Tibial artery (tissue), 4 donors: ENCODE measurements at regions not wholly inside any gene's neighbourhood (a gene's known extent, or its start where the extent isn't known, plus 50 kb on each side); places are given as distances from the start of the nearest gene placed in this dataset.

Experiments used
- DNase-seq, 2 donors: peaks; one replicate each; pipeline ENCODE4 v3.0.0-alpha.2; 2019
- H3K27ac ChIP-seq, 2 donors: fragments of 200-600 bp; sonication (generic) in 1 of 2; 1 replicate in 1 of 2; 2 replicates in 1 of 2; pipeline ENCODE4 v1.5.1; 2018 to 2019; ENCODE audit warnings: mild to moderate bottlenecking in 1 of 2
- H3K27me3 ChIP-seq, 2 donors: fragments of 200-600 bp; sonication (generic) in 1 of 2; one replicate each; pipeline versions ENCODE4 v1.5.1 to v1.6.0; 2016 to 2019
- H3K36me3 ChIP-seq, 3 donors: fragments of 200-600 bp; sonication (generic) in 2 of 3; one replicate each; pipeline ENCODE4 v1.5.1; 2016 to 2019; ENCODE audit warnings: mild to moderate bottlenecking in 2 of 3
- H3K4me1 ChIP-seq, 4 donors: fragments of 200-600 bp; sonication (generic) in 2 of 4; 1 replicate in 3 of 4; 2 replicates in 1 of 4; pipeline ENCODE4 v1.5.1; 2016 to 2019
- H3K4me3 ChIP-seq, 2 donors: fragments of 200-600 bp; sonication (generic) in 1 of 2; 1 replicate in 1 of 2; 2 replicates in 1 of 2; pipeline ENCODE4 v1.5.1; 2018 to 2019; ENCODE audit warnings: mild to moderate bottlenecking in 2 of 2
- H3K9me3 ChIP-seq, 3 donors: fragments of 200-600 bp; sonication (generic) in 1 of 3; one replicate each; pipeline ENCODE4 v1.5.1; 2016 to 2019
- CTCF ChIP-seq, 2 experiments: fragments of 200-600 bp in 1 of 2; fragments of 450-650 bp in 1 of 2; IDR thresholded peaks; one replicate each; pipeline ENCODE4 v1.5.1; 2017 to 2019; ENCODE audit warnings: antibody characterized with exemption in 2 of 2, mild to moderate bottlenecking in 1 of 2, moderate library complexity in 1 of 2
- intact Hi-C: fragments of 100-400 bp; cut with DNase I; formaldehyde crosslinking; loops from one replicate; pipeline ENCODE4 v1.15.0; 2023; ENCODE audit warnings: low total_unique reads

GRCh38 chr2:234635284-234635683 is 138.4 kb upstream of the ARL4C start:
- intact Hi-C loops: no loop called here
- no peak overlapping the region for H3K4me3 ChIP-seq
- DNase-seq: no peak
- no peaks in the 10 kb centered on the region for H3K36me3 ChIP-seq
- H3K27me3 ChIP-seq: peaks cover 0 to 7% of the 10 kb centered on the region in 2 donors
- no peaks in the 10 kb centered on the region for H3K9me3 ChIP-seq
- no peak overlapping the region for H3K27ac ChIP-seq
- no peak for TF ChIP-seq CTCF (IDR thresholded peaks at IDR 0.05)
- H3K4me1 ChIP-seq: no peaks in the 10 kb centered on the region

GRCh38 chr2:234633581-234634230 is 136.8 kb upstream of the ARL4C start:
- Histone ChIP-seq H3K4me3 (no peak overlapping the region), H3K27me3 (peaks cover 0 to 13% of the 10 kb centered on the region in 2 donors), H3K9me3 (no peaks in the 10 kb centered on the region), H3K36me3 (no peaks in the 10 kb centered on the region), H3K27ac (no peak overlapping the region), H3K4me1 (no peaks in the 10 kb centered on the region)
- intact Hi-C loops: no loop called here
- no peak for TF ChIP-seq CTCF (IDR thresholded peaks at IDR 0.05)
- no peak for DNase-seq

GRCh38 chr2:234632527-234633391 is 135.9 kb upstream of the ARL4C start:
- Histone ChIP-seq H3K27me3 (peaks cover 0 to 14% of the 10 kb centered on the region in 2 donors), H3K36me3 (no peaks in the 10 kb centered on the region), H3K9me3 (no peaks in the 10 kb centered on the region), H3K27ac (no peak overlapping the region), H3K4me3 (no peak overlapping the region), H3K4me1 (no peaks in the 10 kb centered on the region)
- no peak for TF ChIP-seq CTCF (IDR thresholded peaks at IDR 0.05)
- intact Hi-C loops: no loop called here
- no peak for DNase-seq

GRCh38 chr2:234631646-234632514 is 135.0 kb upstream of the ARL4C start:
- no peak overlapping the region for H3K4me3 ChIP-seq
- no peaks in the 10 kb centered on the region for H3K9me3 ChIP-seq
- intact Hi-C loops: no loop called here
- TF ChIP-seq CTCF (IDR thresholded peaks at IDR 0.05): no peak
- no peaks in the 10 kb centered on the region for H3K4me1 ChIP-seq
- H3K27me3 ChIP-seq: peaks cover 0 to 14% of the 10 kb centered on the region in 2 donors
- H3K27ac ChIP-seq: no peak overlapping the region
- H3K36me3 ChIP-seq: no peaks in the 10 kb centered on the region
- DNase-seq: no peak

GRCh38 chr2:234630801-234631261 is 133.9 kb upstream of the ARL4C start:
- Histone ChIP-seq H3K27ac (no peak overlapping the region), H3K9me3 (no peaks in the 10 kb centered on the region), H3K36me3 (no peaks in the 10 kb centered on the region), H3K27me3 (peaks cover 0 to 14% of the 10 kb centered on the region in 2 donors), H3K4me1 (no peaks in the 10 kb centered on the region), H3K4me3 (no peak overlapping the region)
- no peak for TF ChIP-seq CTCF (IDR thresholded peaks at IDR 0.05)
- intact Hi-C loops: no loop called here
- no peak for DNase-seq
